ENCODE measurements at regions not wholly inside any gene's neighbourhood (a gene's known extent, or its start where the extent isn't known, plus 50 kb on each side); places are given as distances from the start of the nearest gene placed in this dataset.

GRCh38 chr16:79870016-79870886 lies 269.7 kb upstream of the MAF start:
- H3K4me3 ChIP-seq, result no peak overlapping the region
- peaks cover 0 to 15% (median 0%) of the 10 kb centered on the region in 4 donors for H3K4me1 ChIP-seq
- ATAC-seq (no peak), DNase-seq (no peak)
- intact Hi-C loops (cut with DNase I), result no loop called here
- WGBS (ENCODE audit: insufficient coverage, low coverage, low lambda C conversion rate, missing lambda C conversion rate), result 94% methylated on average over 16 of the region's 16 CpGs
- TF ChIP-seq POLR2A (IDR thresholded peaks at IDR 0.05) (no peak), CTCF (IDR thresholded peaks at IDR 0.05) (no peak)
- no peaks in the 10 kb centered on the region for H3K27me3 ChIP-seq
- H3K9me3 ChIP-seq, result no peaks in the 10 kb centered on the region
- H3K36me3 ChIP-seq, result no peaks in the 10 kb centered on the region
- H3K27ac ChIP-seq, result no peak overlapping the region

- intact Hi-C loops (cut with DNase I), result no loop called here
- H3K4me3 ChIP-seq, result no peak overlapping the region
- H3K36me3 ChIP-seq, result no peaks in the 10 kb centered on the region
- H3K27me3 ChIP-seq, result no peaks in the 10 kb centered on the region
- H3K4me1 ChIP-seq, result peaks cover 0 to 8% (median 0%) of the 10 kb centered on the region in 4 donors
- H3K27ac ChIP-seq, result no peak overlapping the region
- DNase-seq (no peak), ATAC-seq (no peak)
- no peak for TF ChIP-seq CTCF (IDR thresholded peaks at IDR 0.05)
- TF ChIP-seq POLR2A (IDR thresholded peaks at IDR 0.05), result no peak
- H3K9me3 ChIP-seq, result no peaks in the 10 kb centered on the region
- WGBS (ENCODE audit: insufficient coverage, low coverage, low lambda C conversion rate, missing lambda C conversion rate), result 74% methylated on average over 4 of the region's 4 CpGs
Observed at GRCh38 chr16:79869304-79870015, 268.9 kb upstream of the MAF start.

- H3K27ac ChIP-seq, result no peak overlapping the region
- DNase-seq (no peak), ATAC-seq (no peak)
- intact Hi-C loops (cut with DNase I), result no loop called here
- H3K9me3 ChIP-seq, result no peaks in the 10 kb centered on the region
- no peaks in the 10 kb centered on the region for H3K27me3 ChIP-seq
- WGBS (ENCODE audit: insufficient coverage, low coverage, low lambda C conversion rate, missing lambda C conversion rate), result 100% methylated on average over 2 of the region's 2 CpGs
- peaks cover 0 to 2% (median 0%) of the 10 kb centered on the region in 4 donors for H3K4me1 ChIP-seq
- no peak for TF ChIP-seq CTCF (IDR thresholded peaks at IDR 0.05)
- H3K4me3 ChIP-seq, result no peak overlapping the region
- no peaks in the 10 kb centered on the region for H3K36me3 ChIP-seq
Observed at GRCh38 chr16:79868841-79869240, 268.3 kb upstream of the MAF start.

GRCh38 chr16:79867425-79867997 lies 267.0 kb upstream of the MAF start:
- WGBS (ENCODE audit: insufficient coverage, low coverage, low lambda C conversion rate, missing lambda C conversion rate), result 81% methylated on average over 4 of the region's 4 CpGs

More at GRCh38 chr16:79867425-79867997, 267.0 kb upstream of the MAF start:
- TF ChIP-seq POLR2A (IDR thresholded peaks at IDR 0.05) (no peak), CTCF (IDR thresholded peaks at IDR 0.05) (no peak)
- H3K27ac ChIP-seq, result no peak overlapping the region
- H3K36me3 ChIP-seq, result no peaks in the 10 kb centered on the region
- no peaks in the 10 kb centered on the region for H3K27me3 ChIP-seq
- no peak for DNase-seq
- H3K4me1 ChIP-seq, result peaks cover 0 to 9% (median 0%) of the 10 kb centered on the region in 4 donors
- ATAC-seq, result no peak
- H3K9me3 ChIP-seq, result no peaks in the 10 kb centered on the region
- intact Hi-C loops (cut with DNase I), result no loop called here
- H3K4me3 ChIP-seq, result no peak overlapping the region

Measured in right lobe of liver (tissue), 6 donors.